WTC11 (cell line): ENCODE measurements at regions not wholly inside any gene's neighbourhood (a gene's known extent, or its start where the extent isn't known, plus 50 kb on each side); places are given as distances from the start of the nearest gene placed in this dataset.

Source experiments
- ATAC-seq: fragments of 200-7000 bp; cut with Tn5 transposase; 2 replicates; pipeline ENCODE4 v1.10.0; 2021; ENCODE audit warnings: mild to moderate bottlenecking, moderate library complexity
- CTCF ChIA-PET: fragments of 300-600 bp; sonication (Branson Sonifier 250); formaldehyde crosslinking; loops from one replicate; lab custom pipeline; 2021; ENCODE audit warnings: antibody characterized with exemption; lab: Charles Lee
- POLR2A ChIA-PET: fragments of 350-600 bp; sonication (Branson Sonifier 250); formaldehyde crosslinking; loops from one replicate; lab custom pipeline; 2021; ENCODE audit warnings: antibody characterized with exemption; lab: Charles Lee
- DNase-seq: peaks from one replicate; pipeline ENCODE4 v3.0.0; 2021; ENCODE audit warnings: low spot score
- H3K27ac Mint-ChIP-seq: 2 replicates; pipeline ENCODE4 v1.8.0; 2021; ENCODE audit warnings: mixed read lengths
- H3K27me3 Mint-ChIP-seq: 2 replicates; pipeline ENCODE4 v1.8.0; 2021; ENCODE audit warnings: low read depth, mild to moderate bottlenecking, moderate library complexity, mixed read lengths
- H3K36me3 Mint-ChIP-seq: 2 replicates; pipeline ENCODE4 v1.8.0; 2021; ENCODE audit warnings: mixed read lengths
- H3K4me1 Mint-ChIP-seq: 2 replicates; pipeline ENCODE4 v1.8.0; 2022; ENCODE audit warnings: mixed read lengths
- H3K4me3 Mint-ChIP-seq: 2 replicates; pipeline ENCODE4 v1.8.0; 2021; ENCODE audit warnings: mild to moderate bottlenecking, moderate library complexity, mixed read lengths
- H3K9me3 Mint-ChIP-seq: 2 replicates; pipeline ENCODE4 v1.8.0; 2021; ENCODE audit warnings: mixed read lengths
- CDX4 ChIP-seq: fragments of 250-450 bp; sonication (Bioruptor Pico); IDR thresholded peaks from 2 replicates; pipeline ENCODE4 v1.9.0; 2021; ENCODE audit warnings: moderate library complexity, mild to moderate bottlenecking, inconsistent platforms, borderline replicate concordance
- E2F5 ChIP-seq: sonication (generic); formaldehyde crosslinking; IDR thresholded peaks from 2 replicates; pipeline ENCODE4 v1.8.1; 2022; ENCODE audit warnings: mild to moderate bottlenecking, moderate library complexity, missing genetic modification reagents
- FOXP1 ChIP-seq: sonication (generic); formaldehyde crosslinking; IDR thresholded peaks from 2 replicates; pipeline ENCODE4 v1.8.0; 2022; ENCODE audit warnings: missing genetic modification reagents, mild to moderate bottlenecking, moderate library complexity, borderline replicate concordance
- GTF2I ChIP-seq: fragments of 250-450 bp; sonication (Bioruptor Pico); conservative IDR thresholded peaks from 2 replicates; pipeline ENCODE4 v1.4.0; 2021; ENCODE audit warnings: mild to moderate bottlenecking
- IRF2 ChIP-seq: sonication (generic); formaldehyde crosslinking; IDR thresholded peaks from 2 replicates; pipeline ENCODE4 v1.8.0; 2022; ENCODE audit warnings: low read depth, missing genetic modification reagents, borderline replicate concordance
- JAZF1 ChIP-seq: fragments of 250-450 bp; sonication (Bioruptor Pico); IDR thresholded peaks from 2 replicates; pipeline ENCODE4 v1.9.0; 2021; ENCODE audit warnings: moderate library complexity, mild to moderate bottlenecking, inconsistent platforms
- JUN ChIP-seq: sonication (generic); formaldehyde crosslinking; IDR thresholded peaks from 2 replicates; pipeline ENCODE4 v1.8.0; 2023; ENCODE audit warnings: mild to moderate bottlenecking, missing genetic modification reagents
- KAT7 ChIP-seq: sonication (generic); formaldehyde crosslinking; IDR thresholded peaks from 2 replicates; pipeline ENCODE4 v1.8.1; 2023; ENCODE audit warnings: missing genetic modification reagents, mild to moderate bottlenecking, borderline replicate concordance
- MXD4 ChIP-seq: fragments of 250-450 bp; sonication (Bioruptor Pico); IDR thresholded peaks from 2 replicates; pipeline ENCODE4 v1.8.0; 2021; ENCODE audit warnings: mild to moderate bottlenecking, moderate library complexity, borderline replicate concordance
- NFYB ChIP-seq: sonication (generic); formaldehyde crosslinking; conservative IDR thresholded peaks from 2 replicates; pipeline ENCODE4 v1.8.0; 2022; ENCODE audit warnings: low read depth, missing genetic modification reagents
- PRDM15 ChIP-seq: sonication (generic); formaldehyde crosslinking; IDR thresholded peaks from 2 replicates; pipeline ENCODE4 v1.8.0; 2022; ENCODE audit warnings: missing genetic modification reagents
- SMAD3 ChIP-seq: sonication (generic); formaldehyde crosslinking; IDR thresholded peaks from 2 replicates; pipeline ENCODE4 v1.8.0; 2022; ENCODE audit warnings: missing genetic modification reagents, mild to moderate bottlenecking, borderline replicate concordance
- SMAD4 ChIP-seq: sonication (generic); formaldehyde crosslinking; IDR thresholded peaks from 2 replicates; pipeline ENCODE4 v1.8.0; 2022; ENCODE audit warnings: mild to moderate bottlenecking, missing genetic modification reagents
- USF1 ChIP-seq: sonication (generic); formaldehyde crosslinking; IDR thresholded peaks from 2 replicates; pipeline ENCODE4 v1.8.0; 2022; ENCODE audit warnings: mild to moderate bottlenecking, missing genetic modification reagents
- ZBTB21 ChIP-seq: sonication (generic); formaldehyde crosslinking; IDR thresholded peaks from 2 replicates; pipeline ENCODE4 v1.8.1; 2023; ENCODE audit warnings: mild to moderate bottlenecking, missing genetic modification reagents, borderline replicate concordance
- ZNF121 ChIP-seq: sonication (generic); formaldehyde crosslinking; IDR thresholded peaks from 2 replicates; pipeline ENCODE4 v1.8.0; 2023; ENCODE audit warnings: missing genetic modification reagents
- ZNF317 ChIP-seq: sonication (generic); formaldehyde crosslinking; IDR thresholded peaks from 2 replicates; pipeline ENCODE4 v1.8.1; 2023; ENCODE audit warnings: low read depth, mild to moderate bottlenecking, moderate library complexity, missing genetic modification reagents, borderline replicate concordance
- ZNF671 ChIP-seq: fragments of 250-450 bp; sonication (Bioruptor Pico); IDR thresholded peaks from 2 replicates; pipeline ENCODE4 v1.8.0; 2021; ENCODE audit warnings: mild to moderate bottlenecking
- TF ChIP-seq, protein P1 (sequence below): fragments of 250-450 bp; sonication (Bioruptor Pico); IDR thresholded peaks from 2 replicates; pipeline ENCODE4 v2.1.2; 2022; ENCODE audit warnings: mild to moderate bottlenecking, moderate library complexity
- TF ChIP-seq, protein P2 (sequence below): sonication (generic); formaldehyde crosslinking; IDR thresholded peaks from 2 replicates; pipeline ENCODE4 v1.8.1; 2023; ENCODE audit warnings: mild to moderate bottlenecking, missing genetic modification reagents, moderate library complexity

DNA sequence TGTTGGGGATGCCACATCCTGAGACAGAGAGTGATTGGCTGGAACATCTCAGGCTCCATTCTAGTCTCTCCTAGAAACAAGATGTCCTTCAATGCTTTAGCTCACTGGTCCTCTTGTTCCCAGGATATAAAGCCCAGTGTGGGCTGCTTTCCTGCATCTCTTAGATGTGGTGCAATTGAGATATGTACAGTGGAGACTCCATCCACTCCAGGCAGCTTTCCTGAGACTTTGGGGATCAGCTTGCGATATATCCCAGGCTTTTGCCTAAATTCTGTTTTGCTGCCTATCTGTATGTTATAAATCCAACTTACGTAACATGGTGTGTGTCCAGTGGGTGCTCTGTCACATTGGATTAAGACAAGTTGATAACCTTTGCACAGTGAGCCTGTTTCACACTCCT is 264.9 kb downstream of the SUCLG1 start:
- ATAC-seq = no peak
- ChIA-PET POLR2A (no interaction called here), CTCF (no interaction called here)
- H3K4me1 Mint-ChIP-seq = no peaks in the 10 kb centered on the region
- H3K9me3 Mint-ChIP-seq = peaks cover 12% of the 10 kb centered on the region
- 0 out of 2 replicates have a peak, but pooled peaks cover under 1% of the 10 kb centered on the region for H3K36me3 Mint-ChIP-seq
- TF ChIP-seq USF1 (no peak), FOXP1 (CRISPR knock-in tag) (no peak), ZBTB21 (CRISPR knock-in tag) (no peak), JUN (no peak), KAT7 (CRISPR knock-in tag) (no peak), GTF2I (no peak)
- no peak overlapping the region for H3K27ac Mint-ChIP-seq
- no peak for DNase-seq
- H3K4me3 Mint-ChIP-seq = no peak overlapping the region
- no peaks in the 10 kb centered on the region for H3K27me3 Mint-ChIP-seq

DNA sequence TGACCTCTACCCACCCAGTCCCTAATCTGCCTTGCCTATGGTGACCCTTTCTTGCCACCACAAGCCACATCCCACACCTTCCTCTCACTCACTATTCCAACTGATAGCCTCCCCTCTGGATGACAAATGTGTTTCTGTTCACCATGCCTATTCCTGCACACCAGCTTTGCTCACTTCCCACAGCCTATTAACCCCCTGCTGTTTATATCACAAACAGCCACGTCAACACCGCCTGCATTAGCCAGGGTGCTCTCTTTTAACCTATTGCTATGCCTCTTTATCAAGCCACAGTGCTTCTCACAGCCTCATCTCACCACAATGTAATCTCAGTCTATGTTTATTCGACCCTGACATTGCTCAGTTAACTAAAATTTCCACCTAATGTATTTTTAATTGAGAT is 271.8 kb downstream of the SUCLG1 start:
- ChIA-PET POLR2A (no interaction called here), CTCF (no interaction called here)
- no peak overlapping the region for H3K27ac Mint-ChIP-seq
- H3K36me3 Mint-ChIP-seq = no peaks in the 10 kb centered on the region
- no peak overlapping the region for H3K4me3 Mint-ChIP-seq
- TF ChIP-seq MXD4 (CRISPR knock-in tag) = no peak
- TF ChIP-seq SMAD4 (CRISPR knock-in tag) = no peak
- TF ChIP-seq, protein P1, sequence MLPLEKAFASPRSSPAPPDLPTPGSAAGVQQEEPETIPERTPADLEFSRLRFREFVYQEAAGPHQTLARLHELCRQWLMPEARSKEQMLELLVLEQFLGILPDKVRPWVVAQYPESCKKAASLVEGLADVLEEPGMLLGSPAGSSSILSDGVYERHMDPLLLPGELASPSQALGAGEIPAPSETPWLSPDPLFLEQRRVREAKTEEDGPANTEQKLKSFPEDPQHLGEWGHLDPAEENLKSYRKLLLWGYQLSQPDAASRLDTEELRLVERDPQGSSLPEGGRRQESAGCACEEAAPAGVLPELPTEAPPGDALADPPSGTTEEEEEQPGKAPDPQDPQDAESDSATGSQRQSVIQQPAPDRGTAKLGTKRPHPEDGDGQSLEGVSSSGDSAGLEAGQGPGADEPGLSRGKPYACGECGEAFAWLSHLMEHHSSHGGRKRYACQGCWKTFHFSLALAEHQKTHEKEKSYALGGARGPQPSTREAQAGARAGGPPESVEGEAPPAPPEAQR (CRISPR knock-in tag) = no peak
- no peaks in the 10 kb centered on the region for H3K4me1 Mint-ChIP-seq
- no peak for DNase-seq
- no peak for ATAC-seq
- no peaks in the 10 kb centered on the region for H3K9me3 Mint-ChIP-seq
- no peaks in the 10 kb centered on the region for H3K27me3 Mint-ChIP-seq

GRCh38 chr2:84181927-84182326 is 277.2 kb downstream of the SUCLG1 start:
- ATAC-seq (no peak), DNase-seq (no peak)
- POLR2A ChIA-PET = no interaction called here
- CTCF ChIA-PET = no interaction called here
- no peaks in the 10 kb centered on the region for H3K27me3 Mint-ChIP-seq
- no peak overlapping the region for H3K27ac Mint-ChIP-seq
- no peaks in the 10 kb centered on the region for H3K4me1 Mint-ChIP-seq
- no peak overlapping the region for H3K4me3 Mint-ChIP-seq
- H3K9me3 Mint-ChIP-seq = no peaks in the 10 kb centered on the region
- H3K36me3 Mint-ChIP-seq = no peaks in the 10 kb centered on the region
- no peak for TF ChIP-seq ZNF121 (CRISPR knock-in tag)
- no peak for TF ChIP-seq JUN
- no peak for TF ChIP-seq ZNF671 (CRISPR knock-in tag)
- TF ChIP-seq, protein P2, sequence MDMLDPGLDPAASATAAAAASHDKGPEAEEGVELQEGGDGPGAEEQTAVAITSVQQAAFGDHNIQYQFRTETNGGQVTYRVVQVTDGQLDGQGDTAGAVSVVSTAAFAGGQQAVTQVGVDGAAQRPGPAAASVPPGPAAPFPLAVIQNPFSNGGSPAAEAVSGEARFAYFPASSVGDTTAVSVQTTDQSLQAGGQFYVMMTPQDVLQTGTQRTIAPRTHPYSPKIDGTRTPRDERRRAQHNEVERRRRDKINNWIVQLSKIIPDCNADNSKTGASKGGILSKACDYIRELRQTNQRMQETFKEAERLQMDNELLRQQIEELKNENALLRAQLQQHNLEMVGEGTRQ (CRISPR knock-in tag) = no peak

DNA sequence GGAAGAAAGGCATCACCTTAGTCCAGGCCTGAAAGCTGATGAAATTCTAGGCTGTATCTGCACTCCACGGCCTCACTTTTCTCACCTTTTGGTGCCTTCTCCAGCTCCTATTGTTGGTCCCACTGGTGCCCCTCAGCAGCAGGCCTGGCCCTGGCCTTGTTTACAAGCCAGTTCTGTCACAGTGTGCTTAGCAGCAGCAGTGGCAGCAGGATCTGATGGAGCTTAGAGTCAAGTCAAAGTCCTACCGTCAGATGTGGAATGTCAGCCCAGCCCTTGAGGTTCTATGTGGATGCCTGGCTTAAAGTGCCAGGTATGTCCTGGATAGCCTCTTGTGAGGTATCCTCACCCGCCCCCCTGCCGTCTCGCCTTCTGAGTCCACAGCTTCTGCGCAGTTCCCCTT is 281.3 kb downstream of the SUCLG1 start:
- no peak for TF ChIP-seq NFYB
- TF ChIP-seq ZNF317 (CRISPR knock-in tag) = no peak
- TF ChIP-seq, protein P2 (CRISPR knock-in tag) = no peak
- TF ChIP-seq PRDM15 (CRISPR knock-in tag) = no peak
- TF ChIP-seq SMAD3 (CRISPR knock-in tag) = no peak
- no peak for TF ChIP-seq CDX4 (CRISPR knock-in tag)
- no peak for TF ChIP-seq JAZF1 (CRISPR knock-in tag)
- TF ChIP-seq E2F5 (CRISPR knock-in tag) = no peak
- no peak for TF ChIP-seq IRF2
- TF ChIP-seq ZBTB21 (CRISPR knock-in tag) = no peak
- H3K9me3 Mint-ChIP-seq = 0 out of 2 replicates have a peak, but pooled peaks cover 6% of the 10 kb centered on the region
- H3K4me1 Mint-ChIP-seq = no peaks in the 10 kb centered on the region
- ChIA-PET POLR2A (no interaction called here), CTCF (interaction anchor here (0.6 kb wide), 1 partner anchor 12 kb away, joined by 5 read pairs; no protein-coding TSS in a partner anchor)
- no peak overlapping the region for H3K4me3 Mint-ChIP-seq
- H3K36me3 Mint-ChIP-seq = no peaks in the 10 kb centered on the region
- no peak overlapping the region for H3K27ac Mint-ChIP-seq
- ATAC-seq (no peak; the same call in 1 of the 2 replicates), DNase-seq (no peak)
- H3K27me3 Mint-ChIP-seq = no peaks in the 10 kb centered on the region
